ENCODE measurements at regions not wholly inside any gene's neighbourhood (a gene's known extent, or its start where the extent isn't known, plus 50 kb on each side); places are given as distances from the start of the nearest gene placed in this dataset.

DNA sequence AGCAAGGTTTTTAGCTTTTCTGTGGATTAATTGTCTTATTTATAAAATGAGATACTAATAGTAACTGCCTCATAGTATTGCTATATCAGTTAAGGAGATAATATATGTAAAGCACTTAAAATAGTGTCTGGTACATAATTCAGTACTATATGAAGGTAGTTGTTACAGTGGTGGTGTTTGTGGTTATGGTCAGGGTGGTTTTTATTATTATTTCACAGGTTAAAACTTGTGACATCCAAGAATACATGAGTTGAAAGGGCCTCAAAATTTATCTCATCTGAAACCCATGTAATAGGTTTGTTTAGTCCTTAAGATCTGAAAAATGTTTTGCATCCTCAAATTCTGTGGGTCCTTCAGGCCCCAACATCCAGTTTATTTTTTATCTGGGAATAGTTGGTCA is 369.5 kb upstream of the LRATD1 start:
- TF ChIP-seq CTCF (conservative IDR thresholded peaks at IDR 0.05; ENCODE audit: low read depth): no peak
- CTCF ChIA-PET: no interaction called here
- DNase-seq (ENCODE audit: low spot score): no peak
- POLR2A ChIA-PET (ENCODE audit: low non-redundant PET): no interaction called here
- H3K27ac ChIP-seq: no peak overlapping the region

GRCh38 chr2:14270036-14270582 is 362.4 kb upstream of the LRATD1 start:
- ChIA-PET POLR2A (ENCODE audit: low non-redundant PET) (no interaction called here), CTCF (interaction anchor here (0.6 kb wide), 1 partner anchor 34 kb away, joined by 4 read pairs; no protein-coding TSS in a partner anchor)
- DNase-seq (ENCODE audit: low spot score): no peak
- H3K27ac ChIP-seq: no peak overlapping the region
- no peak for TF ChIP-seq CTCF (conservative IDR thresholded peaks at IDR 0.05; ENCODE audit: low read depth)

- POLR2A ChIA-PET (ENCODE audit: low non-redundant PET): no interaction called here
- no peak for TF ChIP-seq CTCF (conservative IDR thresholded peaks at IDR 0.05; ENCODE audit: low read depth)
- CTCF ChIA-PET: interaction anchor here (0.6 kb wide), 1 partner anchor 560 kb away, joined by 3 read pairs; no protein-coding TSS in a partner anchor
Observed at GRCh38 chr2:14272396-14273075, 360.0 kb upstream of the LRATD1 start.

DNA sequence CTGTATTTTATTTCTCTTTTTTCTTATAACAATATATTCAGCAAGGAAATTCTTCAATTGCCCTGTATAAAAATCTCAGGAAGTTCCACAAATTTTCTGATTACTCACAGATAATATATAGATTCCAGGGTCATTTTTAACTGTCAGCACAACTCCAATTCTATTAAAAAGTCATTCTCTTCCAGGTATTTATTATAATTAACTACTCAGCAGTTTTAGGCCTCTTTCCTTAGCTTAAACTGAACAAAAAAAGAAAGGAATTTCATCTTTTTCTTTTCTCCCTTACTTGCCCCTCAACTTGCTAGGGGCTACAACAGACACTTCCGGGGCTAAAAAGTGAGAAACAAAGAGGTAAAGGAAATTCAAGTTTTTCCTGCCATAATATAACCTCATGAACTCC is 358.9 kb upstream of the LRATD1 start:
- H3K27ac ChIP-seq: no peak overlapping the region
- no peak for DNase-seq (ENCODE audit: low spot score)
- ChIA-PET POLR2A (ENCODE audit: low non-redundant PET) (no interaction called here), CTCF (no interaction called here)
- no peak for TF ChIP-seq CTCF (conservative IDR thresholded peaks at IDR 0.05; ENCODE audit: low read depth)

More at GRCh38 chr2:14272396-14273075, 360.0 kb upstream of the LRATD1 start:
- no peak overlapping the region for H3K27ac ChIP-seq
- DNase-seq (ENCODE audit: low spot score): no peak

GRCh38 chr2:14284244-14284643 is 348.3 kb upstream of the LRATD1 start:
- ChIA-PET POLR2A (ENCODE audit: low non-redundant PET) (no interaction called here), CTCF (no interaction called here)
- no peak overlapping the region for H3K27ac ChIP-seq
- DNase-seq (ENCODE audit: low spot score): no peak
- no peak for TF ChIP-seq CTCF (conservative IDR thresholded peaks at IDR 0.05; ENCODE audit: low read depth)

GRCh38 chr2:14285812-14286211 is 346.7 kb upstream of the LRATD1 start:
- DNase-seq (ENCODE audit: low spot score): no peak
- no peak for TF ChIP-seq CTCF (conservative IDR thresholded peaks at IDR 0.05; ENCODE audit: low read depth)
- ChIA-PET CTCF (no interaction called here), POLR2A (ENCODE audit: low non-redundant PET) (no interaction called here)
- H3K27ac ChIP-seq: no peak overlapping the region

All from RWPE1 (cell line).